Fibroblast of skin of back (primary cell): ENCODE measurements at regions not wholly inside any gene's neighbourhood (a gene's known extent, or its start where the extent isn't known, plus 50 kb on each side); places are given as distances from the start of the nearest gene placed in this dataset.
A peak's percentile ranks its signal among the peaks of the same experiment; 100 is the strongest.

Experiments
- DNase-seq: peaks from one replicate; pipeline ENCODE4 v3.0.0-alpha.2; 2013

DNA sequence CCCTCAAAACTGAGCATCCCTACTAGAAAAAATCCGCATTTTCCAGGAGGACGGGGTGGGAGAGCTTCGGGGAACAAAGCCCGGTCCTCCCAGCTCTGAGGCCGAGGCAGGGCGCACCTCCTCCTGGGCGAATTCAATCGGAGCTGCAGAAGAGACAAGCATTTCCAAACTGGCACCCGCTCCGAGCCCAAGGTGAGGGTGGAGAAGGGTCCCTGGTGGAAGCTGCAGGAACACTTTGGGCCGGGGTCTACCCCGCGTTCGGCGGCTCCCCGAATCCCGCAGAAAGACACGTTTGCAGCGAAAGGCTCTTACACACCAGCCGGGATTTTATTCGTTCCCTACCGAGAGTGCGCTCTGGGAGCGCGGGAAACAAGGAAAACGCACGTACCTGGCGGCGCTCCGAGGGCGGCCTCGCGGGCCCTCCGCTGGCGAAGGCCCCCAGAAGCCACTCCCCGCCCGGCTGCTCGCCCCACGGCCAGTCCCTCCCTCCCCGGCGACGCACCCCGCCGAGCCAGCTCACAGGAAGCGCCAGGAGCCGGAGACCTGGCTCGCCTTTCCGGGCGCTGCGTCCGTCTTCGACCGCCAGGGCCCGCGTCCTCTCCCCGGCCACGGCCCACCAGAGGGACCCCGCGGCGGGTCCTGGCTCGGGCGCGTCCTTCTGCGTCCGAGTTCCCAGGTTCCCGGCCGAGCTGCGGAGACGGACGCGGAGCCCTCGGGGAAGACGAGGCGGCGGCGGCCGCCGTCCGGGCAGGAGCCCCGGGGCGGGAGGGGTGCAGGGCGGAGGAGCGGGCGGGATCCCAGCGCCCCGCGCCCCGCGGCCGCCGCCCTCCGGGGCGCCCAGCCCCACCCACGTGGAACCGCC, 49.8 kb upstream of the BAHCC1 start:
- peak; percentile 90 for DNase-seq
